K562 (cell line): ENCODE measurements at regions not wholly inside any gene's neighbourhood (a gene's known extent, or its start where the extent isn't known, plus 50 kb on each side); places are given as distances from the start of the nearest gene placed in this dataset.

Experiments
- ATAC-seq: fragments of 200-7000 bp; cut with Tn5 transposase; 3 replicates; pipeline ENCODE4 v1.9.1; 2020; ENCODE audit warnings: moderate library complexity
- BruUV-seq: library from RNA; stranded (reverse); fragments of 400-500 nt; replicated peaks from 2 replicates; lab custom pipeline; 2021; lab: Mats Ljungman, UMichigan
- CTCF ChIA-PET: fragments of 300-600 bp; formaldehyde crosslinking; extraction: SDS; loops from one replicate; lab custom pipeline; 2021; ENCODE audit warnings: low intra/inter-chr PET ratio; lab: Yijun Ruan, JAX
- POLR2A ChIA-PET: fragments of 300-600, 350-650 bp; sonication (Branson Sonifier 250); formaldehyde crosslinking; extraction: SDS; loops from one replicate; lab custom pipeline; 2021; ENCODE audit warnings: antibody characterized with exemption, inconsistent platforms; lab: Yijun Ruan, JAX
- DNase-seq, 4 experiments: peaks; one replicate each; pipeline versions ENCODE4 v3.0.0 to v3.0.0-alpha.2; 2011 to 2018; ENCODE audit warnings: low spot score in 3 of 4, mixed read lengths in 3 of 4; ENCODE audit errors: extremely low read depth in 1 of 4
- FAIRE-seq: peaks from 2 replicates; lab custom pipeline; 2011; peaks lifted over from hg19 to GRCh38; lab: Jason Lieb, UNC
- H2AFZ ChIP-seq: 2 replicates; pipeline ENCODE4 v1.6.0; 2011; ENCODE audit warnings: low read depth, low read length, control low read depth, inconsistent platforms
- H3K27ac ChIP-seq: fragments of 200-600 bp; 3 replicates; pipeline ENCODE4 v1.8.0; 2011; ENCODE audit warnings: low read depth, mild to moderate bottlenecking, control low read depth, inconsistent platforms, low read length, moderate library complexity, mixed read lengths; ENCODE audit errors: extremely low read depth
- H3K27me3 ChIP-seq, 2 experiments: fragments of 300-600 bp in 1 of 2; 2 replicates in 1 of 2; 3 replicates in 1 of 2; pipeline versions ENCODE4 v1.6.0 to v1.8.0; 2011; ENCODE audit warnings: inconsistent platforms in 2 of 2, low read length in 2 of 2, mild to moderate bottlenecking in 1 of 2, mixed read lengths in 1 of 2, moderate library complexity in 1 of 2; ENCODE audit not compliant: control insufficient read depth in 2 of 2, insufficient read depth in 2 of 2
- H3K36me3 ChIP-seq: fragments of 300-600 bp; 3 replicates; pipeline ENCODE4 v1.8.0; 2011; ENCODE audit warnings: mild to moderate bottlenecking, low read length, inconsistent platforms; ENCODE audit not compliant: control insufficient read depth, insufficient read depth
- H3K4me1 ChIP-seq, 2 experiments: fragments of 200-600 bp in 1 of 2; replicated peaks in 1 of 2; 2 replicates in 1 of 2; 3 replicates in 1 of 2; pipeline versions ENCODE4 v1.5.1 to v1.8.0; 2011; ENCODE audit warnings: inconsistent platforms in 2 of 2, low read length in 2 of 2, mild to moderate bottlenecking in 1 of 2, mixed read lengths in 1 of 2, moderate library complexity in 1 of 2; ENCODE audit not compliant: control insufficient read depth in 2 of 2, insufficient read depth in 2 of 2
- H3K4me2 ChIP-seq: 2 replicates; pipeline ENCODE4 v1.6.1; 2011; ENCODE audit warnings: low read length, control low read depth, inconsistent platforms, mixed read lengths; ENCODE audit not compliant: insufficient read depth
- H3K4me3 ChIP-seq: fragments of 200-600 bp; sonication (generic), shearing (Covaris generic); 2 replicates; pipeline ENCODE4 v1.5.1; 2016; ENCODE audit warnings: control low read depth, inconsistent platforms
- H3K79me2 ChIP-seq: fragments of 200-600 bp; 3 replicates; pipeline ENCODE4 v1.8.0; 2011; ENCODE audit warnings: low read length, inconsistent platforms; ENCODE audit not compliant: control insufficient read depth, insufficient read depth
- H3K9ac ChIP-seq, 2 experiments: 2 replicates each; pipeline versions ENCODE4 v1.6.0 to v1.6.1; 2011; ENCODE audit warnings: low read depth in 2 of 2, low read length in 2 of 2, control low read depth in 1 of 2, inconsistent platforms in 1 of 2, mild to moderate bottlenecking in 1 of 2, mixed read lengths in 1 of 2; ENCODE audit not compliant: insufficient read depth in 1 of 2
- H3K9me1 ChIP-seq: one replicate; pipeline ENCODE4 v1.6.0; 2011; ENCODE audit warnings: inconsistent platforms, mild to moderate bottlenecking, low read length, moderate library complexity; ENCODE audit not compliant: control insufficient read depth, insufficient read depth
- H3K9me3 ChIP-seq: replicated peaks from 2 replicates; pipeline ENCODE4 v1.5.1; 2011; ENCODE audit warnings: low read depth, low read length, inconsistent platforms; ENCODE audit not compliant: control insufficient read depth, insufficient read depth
- H4K20me1 ChIP-seq: replicated peaks from 2 replicates; pipeline ENCODE4 v1.6.1; 2011; ENCODE audit warnings: low read length, inconsistent platforms, mixed read lengths; ENCODE audit not compliant: control insufficient read depth, insufficient read depth
- HLTF ChIP-seq: fragments of 450-650 bp; IDR thresholded peaks from 2 replicates; pipeline ENCODE4 v1.6.1; 2016
- MAX ChIP-seq: sonication (generic); formaldehyde crosslinking; IDR thresholded peaks from 2 replicates; pipeline ENCODE4 v1.9.0; 2022; ENCODE audit warnings: mild to moderate bottlenecking, missing genetic modification reagents
- SP2 ChIP-seq: IDR thresholded peaks from 2 replicates; pipeline ENCODE4 v1.6.1; 2011; ENCODE audit warnings: mild to moderate bottlenecking, low read depth, low read length, moderate library complexity; ENCODE audit not compliant: poor library complexity, severe bottlenecking; ENCODE audit errors: extremely low read depth
- ZBTB49 ChIP-seq: sonication (generic); formaldehyde crosslinking; IDR thresholded peaks from 2 replicates; pipeline ENCODE4 v1.8.0; 2022; ENCODE audit warnings: missing genetic modification reagents, mild to moderate bottlenecking, borderline replicate concordance
- ZBTB8A ChIP-seq: fragments of 450-650 bp; IDR thresholded peaks from 2 replicates; pipeline ENCODE4 v1.6.1; 2018; ENCODE audit warnings: mild to moderate bottlenecking, moderate library complexity; ENCODE audit not compliant: partially characterized antibody
- ZNF398 ChIP-seq: fragments of 250-450 bp; sonication (Bioruptor Pico); IDR thresholded peaks from 2 replicates; pipeline ENCODE4 v1.8.0; 2021; ENCODE audit warnings: moderate library complexity, mild to moderate bottlenecking, inconsistent platforms
- ZNF75A ChIP-seq: fragments of 450-650 bp; formaldehyde crosslinking; IDR thresholded peaks from 2 replicates; pipeline ENCODE4 v1.4.0; 2020; ENCODE audit warnings: mild to moderate bottlenecking
- in situ Hi-C: fragments of 300-500 bp; cut with MboI; formaldehyde crosslinking; loops from 4 replicates; pipeline ENCODE4 v1.15.0; 2018; ENCODE audit warnings: inconsistent platforms, mixed read lengths
- intact Hi-C: fragments of 100-400 bp; cut with micrococcal nuclease; formaldehyde crosslinking; loops from 2 replicates; pipeline ENCODE4 v1.14.2; 2022

- no peak for FAIRE-seq
- BruUV-seq: no TSS peak
- Histone ChIP-seq H2AFZ (no peak overlapping the region), H3K4me2 (no peak overlapping the region), H3K27ac (no peak overlapping the region), H3K9me3 (no peaks in the 10 kb centered on the region), H3K9ac (no peak overlapping the region), H3K9me1 (no peaks in the 10 kb centered on the region), H3K36me3 (no peaks in the 10 kb centered on the region), H3K27me3 (no peaks in the 10 kb centered on the region), H4K20me1 (no peaks in the 10 kb centered on the region), H3K4me1 (no peaks in the 10 kb centered on the region), H3K4me3 (no peak overlapping the region), H3K79me2 (no peaks in the 10 kb centered on the region)
- POLR2A ChIA-PET: no interaction called here
- CTCF ChIA-PET: no interaction called here
- TF ChIP-seq ZNF75A (CRISPR knock-in tag): no peak
- no peak for TF ChIP-seq ZNF398 (CRISPR knock-in tag)
- TF ChIP-seq ZBTB49 (CRISPR knock-in tag): no peak
- no peak for TF ChIP-seq SP2
- no peak for TF ChIP-seq MAX (CRISPR knock-in tag)
- no peak for TF ChIP-seq ZBTB8A
- TF ChIP-seq HLTF: no peak
- no peak for DNase-seq
- in situ Hi-C loops: no loop called here
- intact Hi-C loops: no loop called here
- no peak for ATAC-seq
Observed at GRCh38 chr5:105934171-105934570, 1736.6 kb downstream of the EFNA5 start.
